IMR-90 (cell line): ENCODE measurements at regions not wholly inside any gene's neighbourhood (a gene's known extent, or its start where the extent isn't known, plus 50 kb on each side); places are given as distances from the start of the nearest gene placed in this dataset.

Source experiments
- ATAC-seq: fragments of 200-7000 bp; cut with Tn5 transposase; 2 replicates; pipeline ENCODE4 v1.9.1; 2020; ENCODE audit warnings: low read depth, mild to moderate bottlenecking, moderate library complexity
- BruUV-seq: library from RNA; stranded (reverse); fragments of 400-500 nt; replicated peaks from 2 replicates; lab custom pipeline; 2021; lab: Mats Ljungman, UMichigan
- CTCF ChIA-PET: fragments of 300-600 bp; formaldehyde crosslinking; extraction: SDS; loops from one replicate; lab custom pipeline; 2021; ENCODE audit warnings: antibody characterized with exemption; lab: Yijun Ruan, JAX
- POLR2A ChIA-PET: fragments of 300-600 bp; sonication (Branson Sonifier 250); formaldehyde crosslinking; loops from one replicate; lab custom pipeline; 2022; ENCODE audit warnings: antibody characterized with exemption; ENCODE audit not compliant: unreplicated experiment; lab: Charles Lee
- DNase-seq: peaks from one replicate; pipeline ENCODE4 v3.0.0; 2013
- H2AFZ ChIP-seq: replicated peaks from 2 replicates; pipeline ENCODE3; 2013; ENCODE audit warnings: low read length, mild to moderate bottlenecking; ENCODE audit not compliant: poor library complexity
- H2AK5ac ChIP-seq: 2 replicates; pipeline ENCODE4 v1.6.1; 2013; ENCODE audit warnings: low read depth, low read length, inconsistent platforms
- H2AK9ac ChIP-seq: replicated peaks from 2 replicates; pipeline ENCODE3; 2013; ENCODE audit warnings: mild to moderate bottlenecking, low read depth, low read length, moderate library complexity; ENCODE audit not compliant: poor library complexity
- H2BK120ac ChIP-seq: 2 replicates; pipeline ENCODE4 v1.6.1; 2013; ENCODE audit warnings: low read depth, low read length, inconsistent platforms
- H2BK15ac ChIP-seq: 3 replicates; pipeline ENCODE4 v1.6.1; 2013; ENCODE audit warnings: low read depth, low read length, inconsistent platforms
- H2BK20ac ChIP-seq: 2 replicates; pipeline ENCODE4 v1.6.1; 2013; ENCODE audit warnings: low read depth, mild to moderate bottlenecking, inconsistent platforms, low read length, moderate library complexity
- H2BK5ac ChIP-seq: 2 replicates; pipeline ENCODE4 v1.6.1; 2013; ENCODE audit warnings: mild to moderate bottlenecking, low read depth, low read length, inconsistent platforms; ENCODE audit not compliant: poor library complexity, severe bottlenecking
- H3K14ac ChIP-seq: replicated peaks from 2 replicates; pipeline ENCODE4 v1.6.1; 2013; ENCODE audit warnings: low read depth, low read length, inconsistent platforms
- H3K18ac ChIP-seq: 2 replicates; pipeline ENCODE4 v1.6.1; 2013; ENCODE audit warnings: low read depth, low read length, control low read depth
- H3K23ac ChIP-seq: 2 replicates; pipeline ENCODE4 v1.6.1; 2013; ENCODE audit warnings: low read depth, low read length, inconsistent platforms
- H3K27ac ChIP-seq: 2 replicates; pipeline ENCODE4 v1.5.1; 2013; ENCODE audit warnings: mild to moderate bottlenecking, control low read depth, low read length; ENCODE audit not compliant: insufficient read depth
- H3K27me3 ChIP-seq: 2 replicates; pipeline ENCODE4 v1.6.1; 2013; ENCODE audit warnings: low read length; ENCODE audit not compliant: control insufficient read depth, insufficient read depth
- H3K36me3 ChIP-seq: 2 replicates; pipeline ENCODE4 v1.6.1; 2013; ENCODE audit warnings: low read length, mixed read lengths; ENCODE audit not compliant: control insufficient read depth, insufficient read depth
- H3K4ac ChIP-seq: 2 replicates; pipeline ENCODE4 v1.6.1; 2013; ENCODE audit warnings: low read depth, low read length, inconsistent platforms
- H3K4me1 ChIP-seq: 2 replicates; pipeline ENCODE4 v1.6.1; 2013; ENCODE audit warnings: low read length, mixed read lengths; ENCODE audit not compliant: control insufficient read depth, insufficient read depth
- H3K4me2 ChIP-seq: 2 replicates; pipeline ENCODE4 v1.6.1; 2013; ENCODE audit warnings: low read depth, mild to moderate bottlenecking, control low read depth, low read length, moderate library complexity
- H3K4me3 ChIP-seq: 2 replicates; pipeline ENCODE4 v1.5.1; 2013; ENCODE audit warnings: low read depth, mild to moderate bottlenecking, control low read depth, low read length, moderate library complexity; ENCODE audit not compliant: insufficient read depth
- H3K56ac ChIP-seq: 2 replicates; pipeline ENCODE4 v1.6.1; 2013; ENCODE audit warnings: low read length, inconsistent platforms; ENCODE audit not compliant: insufficient read depth; ENCODE audit errors: extremely low read depth
- H3K79me1 ChIP-seq, 2 experiments: 2 replicates each; pipeline ENCODE4 v1.6.1; 2013; ENCODE audit warnings: low read length in 2 of 2, inconsistent platforms in 1 of 2, low read depth in 1 of 2
- H3K9ac ChIP-seq: 2 replicates; pipeline ENCODE4 v1.6.1; 2013; ENCODE audit warnings: low read depth, low read length, control low read depth
- H3K9me1 ChIP-seq: 2 replicates; pipeline ENCODE4 v1.6.1; 2013; ENCODE audit warnings: low read length, inconsistent platforms; ENCODE audit not compliant: insufficient read depth
- H3K9me3 ChIP-seq: 2 replicates; pipeline ENCODE4 v1.6.1; 2013; ENCODE audit warnings: low read length; ENCODE audit not compliant: control insufficient read depth, insufficient read depth
- H4K20me1 ChIP-seq: 2 replicates; pipeline ENCODE4 v1.6.1; 2013; ENCODE audit warnings: low read length, inconsistent platforms; ENCODE audit not compliant: insufficient read depth
- H4K5ac ChIP-seq: 2 replicates; pipeline ENCODE4 v1.6.1; 2013; ENCODE audit warnings: mild to moderate bottlenecking, low read depth, low read length, control low read depth
- H4K8ac ChIP-seq, 2 experiments: 2 replicates each; pipeline ENCODE4 v1.6.1; 2013; ENCODE audit warnings: low read depth in 2 of 2, low read length in 2 of 2, control low read depth in 1 of 2, inconsistent platforms in 1 of 2
- H4K91ac ChIP-seq: 2 replicates; pipeline ENCODE4 v1.6.1; 2013; ENCODE audit warnings: low read depth, low read length, inconsistent platforms; ENCODE audit not compliant: insufficient read depth
- BHLHE40 ChIP-seq: fragments of 150-350 bp; IDR thresholded peaks from 2 replicates; pipeline ENCODE4 v1.6.1; 2016; ENCODE audit warnings: mild to moderate bottlenecking, low read depth, low read length
- ELK1 ChIP-seq: fragments of 150-350 bp; IDR thresholded peaks from 2 replicates; pipeline ENCODE4 v1.6.1; 2016; ENCODE audit warnings: low read depth, mild to moderate bottlenecking, low read length, moderate library complexity, borderline replicate concordance
- MAFK ChIP-seq: IDR thresholded peaks from 2 replicates; pipeline ENCODE4 v1.6.1; 2012; ENCODE audit warnings: low read depth, low read length, improper control_type of control experiment
- RAD21 ChIP-seq: IDR thresholded peaks from 2 replicates; pipeline ENCODE4 v1.6.1; 2012; ENCODE audit warnings: low read length, improper control_type of control experiment
- SMC3 ChIP-seq: fragments of 150-350 bp; IDR thresholded peaks from 2 replicates; pipeline ENCODE4 v1.6.1; 2016; ENCODE audit warnings: low read depth, mild to moderate bottlenecking, antibody characterized with exemption, low read length, moderate library complexity
- USF2 ChIP-seq: fragments of 150-350 bp; IDR thresholded peaks from 2 replicates; pipeline ENCODE4 v1.6.1; 2017; ENCODE audit warnings: mild to moderate bottlenecking, antibody characterized with exemption, low read length, low read depth
- WGBS, 2 experiments: methylation state at CpG; one replicate each; pipeline versions ENCODE4 v1.1.5 to v1.1.7; 2013; ENCODE audit warnings: missing lambda C conversion rate in 2 of 2; ENCODE audit not compliant: insufficient read length in 1 of 2; ENCODE audit errors: extremely low coverage in 2 of 2; 5-methylcytosine and 5-hydroxymethylcytosine counted together
- dilution Hi-C: fragments of 300-500 bp; cut with HindIII; formaldehyde crosslinking; loops from one replicate; pipeline ENCODE4 v1.14.3; 2018; ENCODE audit warnings: low sequenced_read_pairs; ENCODE audit not compliant: unreplicated experiment
- in situ Hi-C: fragments of 300-500 bp; cut with MboI; formaldehyde crosslinking; loops from 3 replicates; pipeline ENCODE4 v1.14.3; 2019; ENCODE audit warnings: low sequenced_read_pairs, inconsistent platforms, mixed read lengths
- intact Hi-C: fragments of 100-400 bp; cut with micrococcal nuclease; formaldehyde crosslinking; loops from 2 replicates; pipeline ENCODE4 v1.10.0; 2022
- TF ChIP-seq, protein P1 (sequence below): conservative IDR thresholded peaks from 2 replicates; pipeline ENCODE4 v1.5.1; 2012; ENCODE audit warnings: mild to moderate bottlenecking, low read depth, low read length, improper control_type of control experiment

GRCh38 chr2:6025391-6025790 is 333.2 kb downstream of the SOX11 start:
- Histone ChIP-seq H4K8ac (no peak overlapping the region), H3K14ac (no peak overlapping the region), H3K56ac (no peak overlapping the region), H2BK15ac (no peak overlapping the region), H2BK5ac (no peak overlapping the region), H3K4me1 (no peaks in the 10 kb centered on the region), H3K23ac (no peak overlapping the region), H3K9ac (no peak overlapping the region), H3K27ac (no peak overlapping the region), H3K4ac (no peak overlapping the region), H3K4me2 (no peak overlapping the region), H2BK120ac (no peak overlapping the region), H4K91ac (no peak overlapping the region), H3K9me1 (no peaks in the 10 kb centered on the region), H4K5ac (no peak overlapping the region), H3K9me3 (no peaks in the 10 kb centered on the region; the same call in none of the 2 replicates), H2BK20ac (no peak overlapping the region), H2AK9ac (no peak overlapping the region), H2AK5ac (no peak overlapping the region), H3K18ac (no peak overlapping the region), H2AFZ (no peak overlapping the region), H4K20me1 (no peaks in the 10 kb centered on the region), H3K36me3 (no peaks in the 10 kb centered on the region), H3K27me3 (no peaks in the 10 kb centered on the region), H3K79me1 (no peaks in the 10 kb centered on the region), H3K4me3 (no peak overlapping the region)
- in situ Hi-C loops (no loop called here), intact Hi-C loops (no loop called here), dilution Hi-C loops (no loop called here)
- ChIA-PET CTCF (no interaction called here), POLR2A (no interaction called here)
- ATAC-seq, result no peak
- no CpG with 5 or more reads among the region's 6 CpGs for WGBS, 2 experiments
- BruUV-seq, result no TSS peak
- TF ChIP-seq RAD21 (no peak), SMC3 (no peak), ELK1 (no peak), MAFK (no peak), BHLHE40 (no peak), USF2 (no peak)
- TF ChIP-seq, protein P1, sequence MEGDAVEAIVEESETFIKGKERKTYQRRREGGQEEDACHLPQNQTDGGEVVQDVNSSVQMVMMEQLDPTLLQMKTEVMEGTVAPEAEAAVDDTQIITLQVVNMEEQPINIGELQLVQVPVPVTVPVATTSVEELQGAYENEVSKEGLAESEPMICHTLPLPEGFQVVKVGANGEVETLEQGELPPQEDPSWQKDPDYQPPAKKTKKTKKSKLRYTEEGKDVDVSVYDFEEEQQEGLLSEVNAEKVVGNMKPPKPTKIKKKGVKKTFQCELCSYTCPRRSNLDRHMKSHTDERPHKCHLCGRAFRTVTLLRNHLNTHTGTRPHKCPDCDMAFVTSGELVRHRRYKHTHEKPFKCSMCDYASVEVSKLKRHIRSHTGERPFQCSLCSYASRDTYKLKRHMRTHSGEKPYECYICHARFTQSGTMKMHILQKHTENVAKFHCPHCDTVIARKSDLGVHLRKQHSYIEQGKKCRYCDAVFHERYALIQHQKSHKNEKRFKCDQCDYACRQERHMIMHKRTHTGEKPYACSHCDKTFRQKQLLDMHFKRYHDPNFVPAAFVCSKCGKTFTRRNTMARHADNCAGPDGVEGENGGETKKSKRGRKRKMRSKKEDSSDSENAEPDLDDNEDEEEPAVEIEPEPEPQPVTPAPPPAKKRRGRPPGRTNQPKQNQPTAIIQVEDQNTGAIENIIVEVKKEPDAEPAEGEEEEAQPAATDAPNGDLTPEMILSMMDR, result no peak
- DNase-seq, result no peak
